ENCODE measurements at regions not wholly inside any gene's neighbourhood (a gene's known extent, or its start where the extent isn't known, plus 50 kb on each side); places are given as distances from the start of the nearest gene placed in this dataset.

DNA sequence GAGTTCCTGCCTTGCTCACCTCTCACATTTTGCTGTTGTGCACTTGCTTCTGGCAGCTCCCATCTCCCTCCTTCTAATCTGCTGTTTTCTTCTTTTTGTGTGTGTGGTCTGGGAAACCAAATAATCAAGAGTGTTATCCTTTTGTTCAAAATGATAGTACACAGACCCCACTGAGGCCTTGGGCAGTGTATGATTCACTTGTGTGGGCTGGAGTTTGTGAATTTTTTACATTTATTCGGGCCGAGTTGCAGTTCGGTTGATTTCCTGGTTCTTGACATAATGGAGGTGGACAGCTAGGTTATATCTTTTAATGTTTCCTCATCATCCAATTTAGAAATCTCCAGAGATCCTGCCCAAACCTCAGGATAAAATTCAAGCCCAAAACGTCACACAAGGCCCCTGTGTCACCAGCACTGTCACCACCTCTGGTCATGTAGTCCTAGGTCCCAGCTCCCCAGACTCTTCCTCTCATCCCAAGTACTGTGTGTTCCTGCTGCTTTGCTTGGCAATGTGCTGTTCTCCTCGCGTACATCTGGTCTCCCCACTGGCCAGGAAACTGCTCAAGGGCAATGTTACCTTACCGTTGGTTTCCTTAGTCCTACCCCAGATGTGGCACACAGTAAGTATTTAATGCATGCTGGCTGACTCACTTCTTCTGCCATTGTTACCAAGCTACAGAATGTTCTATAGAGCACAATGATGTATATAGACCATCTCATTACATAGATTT lies 55.7 kb upstream of the PHACTR2 start:
- TF ChIP-seq, protein P1, sequence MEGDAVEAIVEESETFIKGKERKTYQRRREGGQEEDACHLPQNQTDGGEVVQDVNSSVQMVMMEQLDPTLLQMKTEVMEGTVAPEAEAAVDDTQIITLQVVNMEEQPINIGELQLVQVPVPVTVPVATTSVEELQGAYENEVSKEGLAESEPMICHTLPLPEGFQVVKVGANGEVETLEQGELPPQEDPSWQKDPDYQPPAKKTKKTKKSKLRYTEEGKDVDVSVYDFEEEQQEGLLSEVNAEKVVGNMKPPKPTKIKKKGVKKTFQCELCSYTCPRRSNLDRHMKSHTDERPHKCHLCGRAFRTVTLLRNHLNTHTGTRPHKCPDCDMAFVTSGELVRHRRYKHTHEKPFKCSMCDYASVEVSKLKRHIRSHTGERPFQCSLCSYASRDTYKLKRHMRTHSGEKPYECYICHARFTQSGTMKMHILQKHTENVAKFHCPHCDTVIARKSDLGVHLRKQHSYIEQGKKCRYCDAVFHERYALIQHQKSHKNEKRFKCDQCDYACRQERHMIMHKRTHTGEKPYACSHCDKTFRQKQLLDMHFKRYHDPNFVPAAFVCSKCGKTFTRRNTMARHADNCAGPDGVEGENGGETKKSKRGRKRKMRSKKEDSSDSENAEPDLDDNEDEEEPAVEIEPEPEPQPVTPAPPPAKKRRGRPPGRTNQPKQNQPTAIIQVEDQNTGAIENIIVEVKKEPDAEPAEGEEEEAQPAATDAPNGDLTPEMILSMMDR (IDR thresholded peaks at IDR 0.05; ENCODE audit: low read depth, low read length, missing control alignments): no peak
- DNase-seq (ENCODE audit: low read depth): no peak

GRCh38 chr6:143621159-143621873 lies 56.4 kb upstream of the PHACTR2 start:
- TF ChIP-seq, protein P1 (IDR thresholded peaks at IDR 0.05; ENCODE audit: low read depth, low read length, missing control alignments): no peak
- DNase-seq (ENCODE audit: low read depth): no peak

More for the DNA sequence above, 55.7 kb upstream of the PHACTR2 start:
- no peak overlapping the region for H3K4me3 ChIP-seq (ENCODE audit: low read depth, low read length)

DNA sequence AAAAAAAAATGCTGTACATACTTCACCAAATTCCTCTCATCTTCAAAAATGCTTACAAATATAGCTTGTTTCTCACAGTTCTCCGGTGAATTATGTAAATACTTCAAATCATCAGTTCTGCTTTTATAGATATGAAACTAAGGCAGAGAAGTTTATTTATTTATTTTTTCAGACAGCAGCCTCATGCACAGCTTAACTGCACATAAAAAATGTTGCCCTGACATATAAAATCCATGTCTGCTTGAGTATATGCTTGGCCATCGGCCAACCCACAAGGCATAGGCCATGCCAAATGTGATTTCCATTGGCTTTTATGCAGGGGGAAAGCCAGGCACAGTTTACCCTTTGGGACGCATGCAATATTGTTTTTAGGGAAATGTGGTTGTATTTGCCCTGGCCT lies 57.3 kb upstream of the PHACTR2 start:
- TF ChIP-seq, protein P1 (IDR thresholded peaks at IDR 0.05; ENCODE audit: low read depth, low read length, missing control alignments): no peak
- no peak overlapping the region for H3K4me3 ChIP-seq (ENCODE audit: low read depth, low read length)
- no peak for DNase-seq (ENCODE audit: low read depth)

More at GRCh38 chr6:143621159-143621873, 56.4 kb upstream of the PHACTR2 start:
- no peak overlapping the region for H3K4me3 ChIP-seq (ENCODE audit: low read depth, low read length)

DNA sequence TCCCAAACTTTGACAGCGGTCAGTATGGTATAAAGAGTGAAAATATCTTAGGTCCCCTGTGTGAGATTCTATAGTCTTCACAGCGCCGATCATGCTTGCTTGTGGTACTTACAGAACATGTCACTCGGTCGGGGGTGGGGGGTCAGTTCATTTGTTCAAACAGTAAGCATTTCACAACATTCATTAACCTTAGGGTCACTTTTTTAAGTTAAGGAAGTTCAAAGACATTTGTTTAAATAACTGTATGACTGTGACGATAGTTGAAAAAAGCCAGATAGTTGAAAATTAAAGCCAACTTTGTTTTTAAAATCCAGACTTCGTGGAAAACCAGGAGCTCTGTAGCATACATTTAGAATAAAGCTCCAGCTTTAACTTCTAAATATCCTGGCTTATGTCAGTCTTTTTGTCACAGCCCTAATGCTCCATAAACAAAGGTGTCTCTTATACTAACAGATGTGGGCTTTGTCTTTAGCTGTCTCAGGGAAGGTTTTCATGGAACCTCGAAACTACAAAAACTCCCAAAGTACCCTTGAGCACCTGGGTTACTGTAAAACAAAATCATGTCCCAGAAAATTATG lies 57.9 kb upstream of the PHACTR2 start:
- DNase-seq (ENCODE audit: low read depth): no peak
- TF ChIP-seq, protein P1 (IDR thresholded peaks at IDR 0.05; ENCODE audit: low read depth, low read length, missing control alignments): no peak
- H3K4me3 ChIP-seq (ENCODE audit: low read depth, low read length): no peak overlapping the region

DNA sequence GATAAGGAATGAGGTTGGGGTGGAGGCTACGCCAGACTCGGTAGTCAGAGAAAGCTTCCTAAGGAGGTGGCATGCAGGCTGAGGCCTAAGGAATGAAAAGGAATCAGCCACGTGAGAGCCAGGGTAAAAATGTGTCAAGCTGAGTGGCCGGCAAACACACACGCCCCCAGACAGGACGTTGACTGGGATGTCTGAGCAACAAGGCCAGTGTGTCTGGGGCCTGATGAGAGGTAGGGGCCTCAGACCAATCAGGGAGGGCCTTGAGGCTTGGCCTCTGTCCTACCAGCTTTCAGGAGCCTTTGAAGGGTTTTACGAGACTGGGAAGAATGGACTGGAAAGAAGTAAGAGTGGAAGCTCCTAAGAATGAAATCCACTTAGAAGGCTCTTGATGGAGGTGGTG lies 61.0 kb upstream of the PHACTR2 start:
- DNase-seq (ENCODE audit: low read depth): no peak
- H3K4me3 ChIP-seq (ENCODE audit: low read depth, low read length): no peak overlapping the region
- TF ChIP-seq, protein P1 (IDR thresholded peaks at IDR 0.05; ENCODE audit: low read depth, low read length, missing control alignments): no peak

- H3K4me3 ChIP-seq (ENCODE audit: low read depth, low read length): no peak overlapping the region
- TF ChIP-seq, protein P1 (IDR thresholded peaks at IDR 0.05; ENCODE audit: low read depth, low read length, missing control alignments): no peak
- DNase-seq (ENCODE audit: low read depth): no peak
Measured at GRCh38 chr6:143615785-143616184, 62.0 kb upstream of the PHACTR2 start.
